ENCODE measurements at regions not wholly inside any gene's neighbourhood (a gene's known extent, or its start where the extent isn't known, plus 50 kb on each side); places are given as distances from the start of the nearest gene placed in this dataset.
"Not testable (repeated sequence)": the region's sequence is repeated elsewhere in the genome, so short reads cannot be mapped to it uniquely, and the experiment has no call there.

DNA sequence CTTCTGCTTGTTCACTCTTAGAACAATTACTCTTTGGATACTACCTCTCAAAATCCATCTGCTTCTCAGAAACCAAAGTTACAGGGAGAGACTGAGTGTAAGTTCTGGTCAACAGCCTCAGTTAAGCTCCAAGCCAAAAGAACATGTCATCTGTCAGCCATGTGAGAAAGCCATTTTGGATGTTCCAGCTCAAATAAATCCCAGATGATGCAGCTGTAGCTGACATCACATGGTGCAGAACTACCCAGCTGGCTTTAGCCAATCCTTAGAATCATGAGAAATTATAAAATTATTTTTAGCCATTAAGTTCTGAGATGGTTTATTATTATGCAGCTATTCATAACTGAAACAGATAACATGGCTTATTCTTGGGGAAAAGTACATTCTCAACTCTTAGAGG lies 696.0 kb downstream of the ZNF385D start:
- no peak overlapping the region for H3K4me3 ChIP-seq (ENCODE audit: low read length)
- no peak for DNase-seq (ENCODE audit: low read depth, low spot score)

DNA sequence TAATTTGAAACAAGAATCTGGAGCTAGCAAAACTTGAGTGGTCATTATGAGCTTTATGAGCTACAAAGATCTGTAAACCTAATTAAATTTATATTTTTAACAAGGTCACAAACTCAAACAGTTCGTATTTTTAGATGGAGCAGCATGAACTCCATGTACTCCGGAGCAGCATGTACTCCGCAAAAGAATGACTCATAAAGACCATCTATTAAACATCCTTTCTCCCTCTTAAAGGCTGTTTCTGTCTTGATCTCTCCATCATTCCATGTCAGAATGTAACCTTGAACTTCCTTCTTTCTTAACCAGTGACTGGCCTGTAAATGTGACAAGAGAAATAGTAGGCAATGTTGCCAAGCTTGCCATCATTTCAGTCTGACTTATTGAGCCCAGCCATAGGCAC lies 696.9 kb downstream of the ZNF385D start:
- DNase-seq (ENCODE audit: low read depth, low spot score), result no peak
- no peak overlapping the region for H3K4me3 ChIP-seq (ENCODE audit: low read length)

DNA sequence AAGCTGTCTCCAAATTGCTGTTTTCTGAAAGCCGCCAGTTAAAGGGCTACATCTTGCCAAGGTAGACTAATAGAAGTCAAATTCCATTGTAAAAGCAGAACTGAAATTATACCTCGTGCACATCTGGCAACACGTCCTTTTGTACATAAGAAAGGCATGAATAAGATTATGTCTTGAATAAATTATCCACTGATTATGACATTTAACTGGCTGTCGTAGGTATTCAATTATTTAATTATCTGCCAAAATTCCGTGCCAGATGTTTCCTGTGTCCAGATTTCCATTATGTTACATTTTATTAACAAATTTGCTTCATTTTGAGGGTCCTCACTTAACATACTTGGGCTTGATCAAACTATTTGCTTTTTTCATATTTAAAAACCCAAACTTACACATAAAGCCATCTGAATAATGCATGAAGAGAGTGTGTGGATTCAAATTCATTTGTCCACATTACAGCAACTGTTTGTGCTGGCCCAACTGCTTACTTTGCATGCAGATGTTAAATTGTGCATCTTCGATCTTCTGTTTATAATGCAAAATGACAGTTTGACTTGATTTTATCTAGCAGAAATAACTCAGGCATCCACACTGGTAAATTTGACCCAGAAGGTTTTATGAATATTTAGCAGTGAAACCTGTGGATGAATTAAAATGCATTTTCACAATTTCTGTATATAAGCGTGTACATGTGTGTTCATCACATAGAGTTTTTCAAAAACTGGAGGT lies 701.5 kb downstream of the ZNF385D start:
- H3K4me3 ChIP-seq (ENCODE audit: low read length), result no peak overlapping the region
- DNase-seq (ENCODE audit: low read depth, low spot score), result no peak

DNA sequence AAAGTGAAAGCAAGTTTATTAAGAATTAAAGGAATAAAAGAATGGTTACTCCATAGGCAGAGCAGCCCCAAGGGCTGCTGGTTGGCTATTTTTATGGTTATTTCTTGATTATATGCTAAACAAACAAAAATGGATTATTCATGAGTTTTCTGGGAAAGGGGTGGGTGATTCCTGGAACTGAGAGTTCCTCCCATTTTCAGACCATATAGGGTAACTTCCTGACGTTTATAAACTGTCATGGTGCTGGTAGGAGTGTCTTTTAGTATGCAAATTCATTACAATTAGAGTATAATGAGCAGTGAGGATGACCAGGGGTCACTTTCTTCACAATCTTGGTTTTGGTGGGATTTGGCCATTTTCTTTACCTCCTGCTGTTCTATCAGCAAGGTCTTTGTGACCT lies 707.9 kb downstream of the ZNF385D start:
- no peak for DNase-seq (ENCODE audit: low read depth, low spot score)
- H3K4me3 ChIP-seq (ENCODE audit: low read length), result no peak overlapping the region

- no peak for DNase-seq (ENCODE audit: low read depth, low spot score)
- H3K4me3 ChIP-seq (ENCODE audit: low read length), result no peak overlapping the region
These were observed 708.8 kb downstream of the ZNF385D start for GRCh38 chr3:21042184-21042583.

DNA sequence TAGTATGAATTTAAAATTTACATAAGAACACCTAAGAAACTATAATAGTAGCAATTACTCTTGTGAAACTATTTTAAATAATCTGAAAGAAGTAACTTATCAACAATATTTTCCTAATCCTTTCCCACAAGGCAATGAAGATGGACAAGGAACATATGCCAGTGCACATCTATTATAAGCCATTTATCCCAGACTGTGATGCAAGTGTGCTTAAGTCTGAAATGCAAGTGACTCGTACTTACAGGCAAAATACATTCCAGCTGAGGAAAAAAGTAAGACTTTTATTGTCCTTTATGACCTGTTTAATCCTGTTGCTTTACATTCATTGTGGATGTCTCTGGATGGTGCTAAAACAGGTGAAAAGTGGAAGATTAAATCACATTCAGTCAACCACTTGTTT lies 709.4 kb downstream of the ZNF385D start:
- DNase-seq (ENCODE audit: low read depth, low spot score), result no peak
- H3K4me3 ChIP-seq (ENCODE audit: low read length), result no peak overlapping the region

GRCh38 chr3:21036888-21037287 lies 714.1 kb downstream of the ZNF385D start:
- no peak for DNase-seq (ENCODE audit: low read depth, low spot score)
- H3K4me3 ChIP-seq (ENCODE audit: low read length), result no peak overlapping the region

GRCh38 chr3:21028412-21028811 lies 722.6 kb downstream of the ZNF385D start:
- no peak overlapping the region for H3K4me3 ChIP-seq (ENCODE audit: low read length)
- DNase-seq (ENCODE audit: low read depth, low spot score), result no peak

GRCh38 chr3:21024563-21024962 lies 726.4 kb downstream of the ZNF385D start:
- no peak overlapping the region for H3K4me3 ChIP-seq (ENCODE audit: low read length)
- DNase-seq (ENCODE audit: low read depth, low spot score), result no peak

- DNase-seq (ENCODE audit: low read depth, low spot score), result no peak
- no peak overlapping the region for H3K4me3 ChIP-seq (ENCODE audit: low read length)
These were observed 730.3 kb downstream of the ZNF385D start for GRCh38 chr3:21020681-21021080.

- no peak for DNase-seq (ENCODE audit: low read depth, low spot score)
- H3K4me3 ChIP-seq (ENCODE audit: low read length), result no peak overlapping the region
These were observed 731.0 kb downstream of the ZNF385D start for GRCh38 chr3:21020043-21020442.

GRCh38 chr3:21017115-21017852 lies 733.7 kb downstream of the ZNF385D start:
- DNase-seq (ENCODE audit: low read depth, low spot score), result peak; percentile 9
- no peak overlapping the region for H3K4me3 ChIP-seq (ENCODE audit: low read length)

GRCh38 chr3:21013566-21013965 lies 737.4 kb downstream of the ZNF385D start:
- no peak for DNase-seq (ENCODE audit: low read depth, low spot score)
- H3K4me3 ChIP-seq (ENCODE audit: low read length), result no peak overlapping the region

- H3K4me3 ChIP-seq (ENCODE audit: low read length), result no peak overlapping the region
- no peak for DNase-seq (ENCODE audit: low read depth, low spot score)
These were observed 751.3 kb downstream of the ZNF385D start for GRCh38 chr3:20999661-21000060.

- no peak for DNase-seq (ENCODE audit: low read depth, low spot score)
- H3K4me3 ChIP-seq (ENCODE audit: low read length), result no peak overlapping the region
These were observed 753.8 kb downstream of the ZNF385D start for GRCh38 chr3:20997183-20997582.

- no peak overlapping the region for H3K4me3 ChIP-seq (ENCODE audit: low read length)
- DNase-seq (ENCODE audit: low read depth, low spot score), result no peak
These were observed 760.1 kb downstream of the ZNF385D start for GRCh38 chr3:20990896-20991295.

- H3K4me3 ChIP-seq (ENCODE audit: low read length), result not testable (repeated sequence)
These were observed 761.4 kb downstream of the ZNF385D start for GRCh38 chr3:20989653-20990052.

GRCh38 chr3:20984594-20985205 lies 766.3 kb downstream of the ZNF385D start:
- DNase-seq (ENCODE audit: low read depth, low spot score), result no peak
- H3K4me3 ChIP-seq (ENCODE audit: low read length), result no peak overlapping the region

More at GRCh38 chr3:20989653-20990052, 761.4 kb downstream of the ZNF385D start:
- DNase-seq (ENCODE audit: low read depth, low spot score), result not testable (repeated sequence)

- H3K4me3 ChIP-seq (ENCODE audit: low read length), result no peak overlapping the region
- no peak for DNase-seq (ENCODE audit: low read depth, low spot score)
These were observed 775.8 kb downstream of the ZNF385D start for GRCh38 chr3:20975188-20975651.

GRCh38 chr3:20974396-20974795 lies 776.6 kb downstream of the ZNF385D start:
- no peak overlapping the region for H3K4me3 ChIP-seq (ENCODE audit: low read length)
- DNase-seq (ENCODE audit: low read depth, low spot score), result peak; percentile 0
